NCI-H2107 (cell line): ENCODE measurements at regions not wholly inside any gene's neighbourhood (a gene's known extent, or its start where the extent isn't known, plus 50 kb on each side); places are given as distances from the start of the nearest gene placed in this dataset.
"Not testable (repeated sequence)": the region's sequence is repeated elsewhere in the genome, so short reads cannot be mapped to it uniquely, and the experiment has no call there.

Experiments used
- DNase-seq: peaks from one replicate; lab custom pipeline; 2025; lab: John Stamatoyannopoulos, UW

DNA sequence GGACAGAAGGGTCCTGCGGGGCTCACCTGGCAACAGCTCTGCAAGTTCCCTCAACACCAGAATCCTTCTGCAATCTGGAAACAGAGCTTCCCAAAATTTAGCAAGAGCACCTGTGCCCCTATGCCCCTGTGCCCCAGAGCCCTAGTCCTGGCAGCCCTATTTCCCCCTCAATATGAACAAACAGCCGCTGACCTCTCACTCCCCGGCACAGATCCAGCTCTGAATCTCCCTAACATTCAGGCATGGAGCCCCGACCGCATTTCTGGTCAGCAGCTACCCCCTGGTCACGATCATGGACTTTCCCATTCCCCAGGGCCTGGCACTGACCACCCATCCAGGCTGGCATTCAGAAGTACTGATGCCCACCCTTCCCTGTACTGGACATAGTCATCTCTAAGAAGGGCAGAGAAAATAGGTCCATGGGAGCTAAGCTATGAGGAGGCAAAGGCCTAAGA lies 110.8 kb upstream of the SMURF2 start:
- DNase-seq: no peak

DNA sequence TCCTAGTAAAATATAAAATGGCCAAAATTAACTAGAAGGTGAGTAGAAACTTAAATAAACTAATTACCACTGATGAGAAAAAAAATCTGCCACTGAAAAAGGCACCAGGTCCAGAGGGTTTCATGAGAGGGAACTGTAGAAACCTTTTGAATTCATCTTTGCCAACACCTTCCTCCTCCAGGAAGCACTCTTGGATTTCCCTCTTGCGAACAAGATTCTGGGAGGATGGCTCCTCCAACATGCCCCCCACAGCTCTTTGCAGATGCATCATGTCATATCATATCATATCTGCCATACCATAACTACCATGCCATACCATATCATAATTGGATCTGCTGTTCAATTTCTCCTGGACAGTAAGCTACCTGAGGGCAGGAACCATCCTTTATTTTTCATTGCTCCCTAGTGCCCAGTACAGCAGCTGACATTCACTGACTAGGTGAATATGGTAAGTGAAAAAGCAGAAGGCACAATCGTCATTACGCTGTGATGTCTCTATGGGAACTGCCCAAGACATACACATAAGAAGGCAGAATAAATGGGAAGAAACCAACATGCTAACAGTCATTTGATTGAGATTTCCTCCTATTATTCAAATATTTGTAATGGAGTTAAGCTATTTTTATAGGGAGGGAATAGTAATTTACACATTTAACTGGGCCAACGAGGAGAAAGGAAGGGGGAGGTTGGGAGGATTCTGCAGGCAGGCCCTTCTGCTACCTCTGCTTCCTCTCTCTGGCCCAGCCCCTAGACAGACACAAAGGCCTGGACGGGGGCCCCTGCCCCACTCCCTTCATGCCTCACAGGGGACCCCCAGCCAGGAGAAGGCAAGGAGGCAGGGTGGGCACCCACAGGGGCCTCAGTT lies 110.1 kb upstream of the SMURF2 start:
- DNase-seq: no peak

DNA sequence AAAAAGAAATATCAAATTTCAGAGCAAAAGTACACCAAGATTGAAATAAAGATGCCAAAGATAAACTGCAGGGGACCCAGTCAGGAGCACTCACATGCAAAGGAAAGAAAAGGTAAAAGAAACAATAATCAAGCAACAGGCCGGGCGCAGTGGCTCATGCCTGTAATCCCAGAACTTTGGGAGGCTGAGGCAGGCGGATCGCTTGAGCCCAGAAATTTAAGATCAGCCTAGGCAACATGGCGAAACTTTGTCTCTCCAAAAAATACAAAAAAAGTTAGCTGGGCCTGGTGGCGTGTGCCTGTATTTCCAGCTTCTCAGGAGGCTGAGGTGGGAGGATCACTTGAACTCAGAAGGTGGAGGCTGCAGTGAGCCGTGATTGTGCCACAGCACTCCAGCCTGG lies 107.6 kb upstream of the SMURF2 start:
- no peak for DNase-seq

DNA sequence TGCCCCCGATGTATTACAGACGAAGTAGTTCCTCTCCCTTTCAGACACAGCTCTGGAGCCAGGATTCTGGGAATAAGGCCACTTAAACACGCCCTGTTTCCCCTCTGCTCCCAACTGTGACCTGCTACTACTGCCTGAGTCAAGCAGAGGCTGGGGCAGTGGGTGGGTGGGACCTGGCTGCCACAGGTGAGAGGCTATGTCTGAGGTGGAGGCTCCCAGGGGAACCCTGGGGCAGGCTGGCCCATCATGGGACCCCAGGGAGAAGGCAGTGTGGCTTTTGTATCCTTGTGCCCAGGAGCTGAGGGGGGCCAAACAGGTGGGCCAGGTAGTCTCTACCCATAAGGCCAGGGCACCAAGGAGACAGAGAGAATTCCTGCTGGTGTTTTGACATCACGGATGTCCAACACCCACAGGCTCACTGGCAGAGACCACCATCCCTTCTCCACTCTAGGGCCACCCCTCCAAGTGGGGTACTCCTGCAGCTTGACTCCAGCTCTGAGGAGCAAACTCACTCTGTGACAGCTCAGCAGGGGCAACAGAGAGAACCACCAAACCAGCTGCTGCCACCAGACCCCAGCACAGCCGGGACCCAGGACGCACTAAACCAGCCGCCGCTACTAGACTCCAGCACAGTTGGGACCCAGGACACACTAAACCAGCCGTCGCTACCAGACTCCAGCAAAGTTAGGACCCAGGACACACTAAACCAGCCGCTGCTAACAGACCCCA lies 105.3 kb upstream of the SMURF2 start:
- DNase-seq: no peak

DNA sequence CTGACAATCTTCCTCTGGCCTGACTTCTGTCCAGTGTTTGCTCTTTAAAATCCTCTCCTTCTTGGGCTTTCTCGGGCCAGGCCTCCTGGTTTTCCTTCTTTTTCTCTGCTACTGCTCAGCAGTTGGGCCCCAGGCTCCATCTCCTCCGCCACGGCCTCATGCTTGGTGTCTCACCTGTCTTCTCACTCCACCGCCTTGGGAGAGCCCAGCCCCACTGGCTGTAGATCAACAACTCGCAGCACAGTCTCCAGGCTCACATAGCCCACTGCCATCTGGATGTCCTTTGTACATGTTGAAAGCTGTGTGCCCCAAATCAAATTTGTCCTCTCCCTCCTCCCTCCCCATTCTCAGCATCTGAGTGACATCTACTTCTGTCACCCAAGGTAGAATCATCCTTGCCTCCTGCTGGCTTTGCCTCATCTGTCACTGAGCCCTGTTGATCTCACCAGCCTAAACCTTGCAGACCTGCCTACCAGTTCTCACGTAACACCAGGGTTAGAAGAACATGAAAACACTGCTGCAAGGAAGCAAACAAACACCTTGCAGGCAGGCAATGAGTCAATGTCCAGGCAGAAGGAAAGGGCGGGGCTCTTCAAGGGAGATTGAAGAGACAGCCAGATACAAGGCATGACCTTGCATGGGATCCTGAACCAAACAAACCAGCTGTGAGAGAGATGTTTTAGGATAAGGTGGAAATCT lies 103.2 kb upstream of the SMURF2 start:
- no peak for DNase-seq

DNA sequence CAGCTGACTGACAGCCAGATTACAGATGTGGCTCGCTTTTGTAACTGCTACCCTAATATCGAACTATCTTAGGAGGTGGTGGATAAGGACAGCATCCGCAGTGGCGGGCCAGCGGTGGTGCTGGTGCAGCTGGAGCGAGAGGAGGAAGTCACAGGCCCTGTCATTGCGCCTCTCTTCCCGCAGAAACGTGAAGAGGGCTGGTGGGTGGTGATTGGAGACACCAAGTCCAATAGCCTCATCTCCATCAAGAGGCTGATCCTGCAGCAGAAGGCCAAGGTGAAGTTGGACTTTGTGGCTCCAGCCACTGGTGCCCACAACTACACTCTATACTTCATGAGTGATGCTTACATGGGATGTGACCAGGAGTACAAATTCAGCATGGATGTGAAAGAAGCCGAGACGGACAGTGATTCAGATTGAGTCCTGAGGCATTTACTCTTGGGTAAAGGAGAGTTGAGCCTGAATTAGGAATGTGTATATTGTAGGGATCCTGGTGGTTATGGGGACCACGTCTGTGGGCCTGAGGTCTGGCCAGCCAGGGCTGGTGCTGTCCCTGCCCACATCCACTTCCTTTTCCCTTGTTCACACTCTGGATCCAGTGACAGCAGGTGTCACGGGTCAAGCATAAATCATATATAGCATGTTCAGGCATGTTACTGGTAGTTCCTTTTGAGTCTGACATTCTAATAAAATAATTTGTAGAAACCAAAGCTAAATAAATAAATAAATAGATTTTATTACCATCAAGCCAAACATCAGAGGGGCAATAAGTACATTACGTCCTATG lies 89.0 kb upstream of the SMURF2 start:
- DNase-seq: no peak

DNA sequence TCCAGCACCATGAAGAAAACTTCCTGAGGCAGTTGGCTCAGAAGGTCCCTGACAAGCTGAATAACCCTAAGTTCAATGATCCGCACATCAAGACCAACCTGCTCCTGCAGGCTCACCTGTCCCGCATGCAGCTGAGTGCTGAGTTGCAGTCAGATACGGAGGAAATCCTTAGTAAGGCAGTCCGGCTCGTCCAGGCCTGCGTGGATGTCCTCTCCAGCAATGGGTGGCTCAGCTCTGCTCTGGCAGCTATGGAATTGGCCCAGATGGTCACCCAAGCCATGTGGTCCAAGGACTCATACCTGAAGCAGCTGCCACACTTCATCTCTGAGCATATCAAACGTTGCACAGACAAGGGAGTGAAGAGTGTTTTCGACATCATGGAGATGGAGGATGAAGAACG lies 88.4 kb upstream of the SMURF2 start:
- DNase-seq: no peak

DNA sequence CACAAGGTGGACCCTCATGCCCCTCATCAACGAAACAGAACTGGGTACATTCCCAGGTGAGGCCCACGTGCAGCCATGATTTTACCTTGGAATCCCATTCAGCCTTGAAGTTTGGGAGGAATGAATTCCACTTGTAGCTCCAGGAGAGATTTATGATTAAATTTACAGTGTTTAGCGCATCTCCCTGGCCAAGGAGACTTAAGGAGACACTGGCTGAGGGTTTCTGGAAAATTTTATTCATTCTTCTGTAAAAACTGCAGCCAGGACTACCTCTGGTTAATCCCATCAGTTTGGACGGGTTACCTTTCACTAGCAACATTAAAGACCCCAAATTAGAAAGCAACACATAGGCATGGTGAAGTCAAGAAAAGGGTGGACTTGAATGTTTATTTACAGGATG lies 87.2 kb upstream of the SMURF2 start:
- no peak for DNase-seq

DNA sequence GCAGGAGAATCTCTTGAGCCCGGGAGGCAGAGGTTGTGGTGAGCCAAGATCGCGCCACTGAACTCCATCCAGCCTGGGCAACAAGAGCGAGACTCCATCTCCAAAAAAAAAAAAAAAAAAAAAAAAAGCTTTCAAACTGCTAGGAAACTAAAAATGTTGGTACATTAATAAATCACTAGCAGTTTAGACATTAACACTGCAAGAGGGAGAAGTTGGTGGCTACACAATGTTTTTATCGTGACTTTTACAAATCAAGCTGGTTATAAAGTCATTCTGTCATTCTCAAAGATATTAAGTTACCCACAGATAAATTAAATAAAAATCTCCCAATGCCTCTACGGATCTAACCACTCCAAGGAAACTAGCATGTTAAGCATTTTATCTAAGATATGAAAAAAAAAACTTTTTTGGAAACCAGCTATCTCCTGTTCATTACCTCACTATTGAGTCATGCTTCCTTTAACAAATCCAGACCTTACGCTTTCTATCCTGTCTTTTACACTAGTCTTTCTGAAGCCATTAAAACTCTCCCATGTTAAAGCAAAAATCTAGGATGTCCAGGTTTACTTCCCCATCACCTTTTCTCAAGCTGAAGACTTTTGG lies 85.9 kb upstream of the SMURF2 start:
- DNase-seq: no peak

DNA sequence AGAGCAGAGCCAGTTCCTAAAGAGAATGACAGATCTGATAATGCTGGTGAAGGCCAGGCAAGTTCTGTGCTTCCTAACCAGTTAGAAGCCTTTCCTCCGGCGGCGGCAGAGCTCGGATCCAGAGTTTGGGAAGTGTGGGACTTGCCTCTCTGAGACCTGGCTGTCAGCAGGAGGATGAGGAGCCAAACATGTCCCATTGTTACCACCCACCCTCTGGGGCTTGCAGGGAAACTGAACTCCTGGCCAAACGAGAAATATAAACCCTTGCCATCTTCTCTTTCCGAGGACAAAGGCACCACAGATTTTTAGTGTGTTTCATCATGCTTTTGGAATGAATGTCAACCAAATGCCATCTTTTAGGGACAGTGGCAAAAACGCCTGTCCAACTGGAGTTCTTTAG lies 80.2 kb upstream of the SMURF2 start:
- no peak for DNase-seq

DNA sequence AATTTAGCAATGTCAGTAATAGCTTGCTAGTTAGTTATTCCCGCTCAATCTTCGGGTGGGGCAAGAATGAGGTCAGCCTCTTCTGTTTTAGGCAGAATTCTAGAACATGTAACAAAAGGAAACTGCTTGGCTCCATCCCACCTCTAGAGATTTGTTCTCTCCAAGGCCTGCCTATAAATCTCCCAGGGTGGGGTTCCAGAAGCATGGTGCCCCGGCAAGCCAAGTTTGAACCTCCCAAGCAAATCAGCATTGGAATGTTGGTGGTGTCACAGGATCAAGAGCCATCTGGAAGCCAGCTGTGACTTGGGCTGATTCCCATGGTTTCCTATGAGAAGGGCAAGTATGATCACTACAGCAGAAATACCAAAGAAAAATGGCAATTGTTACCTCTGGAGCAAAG lies 79.8 kb upstream of the SMURF2 start:
- DNase-seq: not testable (repeated sequence)

DNA sequence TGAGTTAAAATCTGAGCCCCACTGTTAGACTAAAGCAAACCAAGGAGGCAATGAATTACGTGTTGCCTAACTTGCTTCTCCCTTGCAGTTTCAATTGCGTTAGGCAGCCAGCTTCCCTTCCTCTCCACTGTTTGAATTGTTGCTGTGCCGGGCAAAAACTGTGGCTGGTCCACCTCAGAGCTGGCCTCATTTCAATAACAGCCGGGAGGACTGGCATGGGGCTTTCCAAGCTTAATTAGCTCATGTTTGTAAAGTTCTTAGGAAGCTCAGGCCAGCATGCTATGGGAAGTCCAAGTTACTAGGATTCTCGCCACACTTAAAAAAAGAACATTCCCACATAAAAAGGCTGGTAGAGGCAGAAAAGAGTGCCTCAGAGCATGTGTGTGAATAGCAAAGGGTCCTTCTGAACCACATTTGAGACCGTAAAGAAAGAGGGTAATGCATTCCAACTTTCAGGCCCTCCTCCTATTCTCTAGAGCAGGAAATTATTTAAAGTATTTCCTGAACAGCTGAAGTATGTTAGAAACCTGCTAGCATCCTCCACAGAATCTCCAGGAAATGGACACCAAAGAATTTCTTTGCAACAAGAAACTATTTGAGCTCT lies 79.0 kb upstream of the SMURF2 start:
- DNase-seq: no peak

DNA sequence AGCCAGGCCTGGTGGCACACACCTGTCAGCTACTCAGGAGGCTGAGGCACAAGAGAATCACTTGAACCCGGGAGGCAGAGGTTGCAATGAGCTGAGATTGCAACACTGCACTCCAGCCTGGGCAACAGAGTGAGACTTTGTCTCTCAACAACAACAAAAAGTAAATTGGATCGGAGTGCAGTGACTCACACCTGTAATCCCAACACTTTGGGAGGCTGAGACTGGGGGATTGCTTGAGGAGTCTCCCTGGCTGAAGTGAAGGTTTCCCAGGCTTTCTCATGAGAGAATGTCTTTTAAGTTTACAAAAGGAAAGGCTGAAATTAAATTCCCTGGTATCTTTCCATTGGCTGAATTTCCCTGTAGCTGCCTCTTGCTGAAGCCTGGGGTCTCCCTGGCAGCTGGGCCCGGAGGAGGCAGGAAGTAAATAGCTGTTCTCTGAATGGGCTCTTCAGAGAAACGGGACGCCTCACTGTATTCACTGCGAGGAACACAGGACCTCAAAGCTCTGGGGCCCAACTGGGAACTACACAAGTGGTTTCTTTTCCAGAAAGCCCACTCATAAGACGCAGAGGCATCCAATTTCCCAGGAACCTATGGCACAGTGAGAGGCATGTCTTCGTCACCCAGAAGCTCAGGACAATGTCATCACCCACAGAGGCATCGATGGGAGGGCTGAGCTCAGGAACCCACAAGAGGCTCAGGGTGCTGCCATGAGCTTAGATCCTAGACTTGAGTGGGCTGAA lies 77.4 kb upstream of the SMURF2 start:
- DNase-seq: no peak

DNA sequence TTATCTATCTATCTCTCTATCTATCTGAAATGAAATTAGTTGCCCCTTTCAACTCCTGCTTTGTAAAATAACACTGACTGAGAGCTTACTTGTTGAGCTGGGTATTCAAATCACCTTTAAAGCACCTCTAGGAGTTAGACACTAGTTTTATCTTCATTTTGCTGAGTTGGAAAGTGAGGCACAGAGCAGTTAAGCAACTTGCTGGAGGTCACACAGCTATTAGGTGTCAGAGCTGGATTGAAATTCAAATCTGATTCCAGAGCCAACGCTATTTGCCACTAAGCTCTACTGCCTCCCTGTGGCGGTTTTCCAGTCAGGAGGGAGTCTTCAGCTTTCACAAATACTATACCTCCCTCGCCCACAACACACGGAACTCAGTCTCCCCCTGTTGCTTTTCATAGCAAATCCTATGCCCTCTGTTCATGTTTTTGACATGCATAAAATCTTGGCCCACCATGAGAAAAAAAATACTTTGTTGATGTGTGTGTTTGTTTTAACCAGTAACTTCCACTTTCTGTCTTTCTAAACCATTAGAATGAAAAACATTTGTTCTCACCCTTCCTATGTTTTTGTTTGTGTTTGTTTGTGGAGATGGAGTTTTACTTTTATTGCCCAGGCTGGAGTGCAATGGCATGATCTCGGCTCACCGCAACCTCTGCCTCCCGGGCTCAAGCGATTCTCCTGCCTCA lies 74.8 kb upstream of the SMURF2 start:
- DNase-seq: no peak

DNA sequence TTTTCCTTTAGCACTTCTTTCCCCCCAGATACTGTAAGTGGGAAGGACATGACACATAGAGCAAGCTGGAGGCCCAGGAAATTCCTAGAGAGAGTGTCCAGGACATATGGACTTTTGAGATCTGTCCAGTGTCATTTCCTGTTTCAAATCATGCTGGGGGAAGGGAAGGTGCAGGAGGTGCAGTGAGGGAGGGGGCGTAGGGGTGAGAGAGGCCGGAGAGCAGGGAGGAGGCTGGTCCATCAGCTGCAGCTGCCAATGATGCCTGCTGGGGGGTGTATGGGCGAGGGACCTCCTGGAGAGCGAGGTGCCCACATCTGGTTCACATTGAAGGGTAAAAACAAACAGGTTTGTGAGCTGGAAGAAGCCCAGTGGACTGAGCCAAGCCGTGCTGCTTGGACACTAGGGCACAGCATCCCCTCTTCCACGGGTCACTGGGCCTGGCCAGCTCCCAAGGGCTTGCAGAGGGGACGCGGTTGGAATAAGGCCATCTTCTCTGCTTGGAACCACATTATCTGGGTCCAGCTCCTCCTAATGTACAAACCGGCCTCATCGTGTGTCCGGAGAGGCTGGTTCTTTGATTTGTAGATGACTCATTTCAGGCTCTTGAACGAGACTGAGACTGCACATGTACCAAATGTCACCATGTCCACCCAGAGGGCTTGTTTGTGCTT lies 70.4 kb upstream of the SMURF2 start:
- DNase-seq: no peak

DNA sequence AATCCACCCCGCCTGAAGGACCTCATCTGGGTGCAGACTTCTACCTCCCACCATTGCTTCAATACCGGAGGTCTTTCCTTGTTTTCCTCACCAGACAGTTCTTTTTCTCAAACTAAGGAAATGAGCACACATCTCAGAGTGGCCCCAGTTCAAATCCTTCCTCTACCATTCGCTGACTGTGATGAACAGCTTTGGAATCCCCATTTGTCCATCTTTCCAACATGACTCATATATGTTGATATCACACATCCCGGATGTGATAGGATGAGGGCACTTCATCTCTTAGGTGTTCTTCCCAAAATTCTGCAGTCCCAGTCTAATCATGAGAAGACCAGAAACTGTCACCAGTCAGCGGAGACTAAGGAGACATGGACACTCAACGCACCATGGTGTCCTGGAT lies 67.9 kb upstream of the SMURF2 start:
- DNase-seq: not testable (repeated sequence)

DNA sequence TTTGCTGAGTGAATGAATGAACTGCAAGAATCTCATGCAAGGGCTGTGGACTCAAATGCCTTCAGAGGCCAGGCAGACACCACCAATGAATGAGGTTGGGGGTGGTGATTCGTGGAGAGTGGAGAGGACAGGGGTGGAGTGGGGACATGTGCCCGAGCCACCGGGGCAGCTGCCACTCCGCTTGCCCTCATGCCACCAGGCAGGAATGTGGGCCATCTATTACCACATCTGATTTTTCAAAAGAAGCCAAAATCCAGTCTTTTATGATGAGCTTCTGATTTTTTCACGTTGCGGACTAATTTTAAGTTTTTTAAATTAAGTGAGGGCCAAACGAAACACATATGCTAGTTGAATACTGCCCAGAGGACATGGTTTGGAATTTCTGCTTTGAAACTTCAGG lies 67.1 kb upstream of the SMURF2 start:
- DNase-seq: no peak

DNA sequence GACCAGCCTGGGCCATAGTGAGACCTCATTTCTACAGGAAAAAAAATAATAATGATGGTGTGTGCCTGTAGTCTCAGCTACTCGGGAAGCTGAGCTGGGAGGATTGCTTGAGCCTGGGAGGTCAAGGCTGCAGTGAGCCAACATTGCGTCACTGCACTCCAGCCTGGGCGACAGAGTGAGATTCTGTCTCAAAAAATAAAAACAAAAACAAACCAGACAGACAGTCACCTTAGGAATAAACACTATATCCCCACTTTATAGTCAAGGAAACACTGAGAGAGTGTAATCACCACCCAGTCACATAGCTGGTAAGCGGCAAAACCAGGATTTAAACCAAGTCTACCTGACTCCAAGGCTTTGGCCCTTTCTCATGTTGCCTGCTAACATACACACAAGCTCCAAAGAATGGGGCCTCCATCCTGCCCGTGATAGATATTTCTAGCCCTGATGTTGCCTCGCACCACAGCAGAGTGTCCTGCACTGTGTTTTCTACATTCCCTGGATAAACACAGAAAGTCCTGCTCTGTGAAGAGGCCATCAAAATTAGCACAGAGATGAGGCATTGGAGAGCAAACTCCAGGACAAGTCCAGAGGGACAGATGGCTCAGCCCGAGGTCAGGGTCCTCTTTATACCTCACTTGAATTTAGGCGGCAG lies 66.1 kb upstream of the SMURF2 start:
- DNase-seq: no peak

DNA sequence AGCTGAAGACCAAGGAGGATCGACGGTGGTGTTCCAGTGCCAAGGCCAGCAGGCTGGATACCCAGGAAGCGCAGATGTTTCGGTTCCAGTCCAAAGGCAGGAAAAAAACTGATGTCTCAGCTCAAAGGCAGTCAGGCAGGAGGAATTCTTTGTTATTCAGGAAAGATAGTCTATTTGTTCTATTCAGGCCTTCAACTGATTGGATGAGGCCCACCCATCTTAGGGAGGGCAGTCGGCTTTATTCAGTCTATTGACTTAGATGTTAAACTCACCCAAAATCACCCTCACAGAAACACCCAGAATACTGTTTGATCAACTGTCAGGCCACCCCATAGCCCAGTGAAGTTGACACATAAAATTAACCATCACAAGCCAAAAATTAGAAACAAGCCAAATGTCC lies 63.9 kb upstream of the SMURF2 start:
- DNase-seq: not testable (repeated sequence)
